Astrocyte (in vitro differentiated cells and primary cell): ENCODE measurements at regions not wholly inside any gene's neighbourhood (a gene's known extent, or its start where the extent isn't known, plus 50 kb on each side); places are given as distances from the start of the nearest gene placed in this dataset.

Experiments
- CTCF ChIP-seq: IDR thresholded peaks from 2 replicates; pipeline ENCODE4 v1.5.1; 2011; ENCODE audit warnings: low read depth, mild to moderate bottlenecking, inconsistent platforms, low read length, moderate library complexity; ENCODE audit not compliant: insufficient read depth
- EZH2 ChIP-seq: IDR thresholded peaks from 2 replicates; pipeline ENCODE4 v1.6.1; 2012; ENCODE audit warnings: mild to moderate bottlenecking, low read length, inconsistent platforms; ENCODE audit not compliant: insufficient read depth

DNA sequence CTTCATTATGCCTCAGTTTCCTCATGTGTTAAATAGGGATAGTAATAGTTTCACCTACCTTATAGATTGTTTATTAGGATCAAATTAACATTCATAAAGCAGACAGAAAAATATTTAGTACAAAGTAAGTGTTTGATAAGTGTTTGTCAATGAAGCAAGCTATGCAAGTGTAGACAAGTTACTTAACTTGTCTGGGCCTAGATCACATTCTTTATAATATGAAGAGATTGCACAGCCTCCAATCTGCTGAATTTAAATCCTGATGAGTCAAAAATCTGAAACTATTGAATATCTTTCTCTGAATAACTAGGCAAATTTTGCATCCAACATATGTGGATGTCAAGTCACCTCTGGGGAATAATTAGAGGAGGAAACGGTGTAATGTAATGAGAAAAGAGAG, 170.5 kb downstream of the MZT1 start:
- TF ChIP-seq CTCF (no peak), EZH2 (no peak)
